ENCODE measurements at regions not wholly inside any gene's neighbourhood (a gene's known extent, or its start where the extent isn't known, plus 50 kb on each side); places are given as distances from the start of the nearest gene placed in this dataset.

DNA sequence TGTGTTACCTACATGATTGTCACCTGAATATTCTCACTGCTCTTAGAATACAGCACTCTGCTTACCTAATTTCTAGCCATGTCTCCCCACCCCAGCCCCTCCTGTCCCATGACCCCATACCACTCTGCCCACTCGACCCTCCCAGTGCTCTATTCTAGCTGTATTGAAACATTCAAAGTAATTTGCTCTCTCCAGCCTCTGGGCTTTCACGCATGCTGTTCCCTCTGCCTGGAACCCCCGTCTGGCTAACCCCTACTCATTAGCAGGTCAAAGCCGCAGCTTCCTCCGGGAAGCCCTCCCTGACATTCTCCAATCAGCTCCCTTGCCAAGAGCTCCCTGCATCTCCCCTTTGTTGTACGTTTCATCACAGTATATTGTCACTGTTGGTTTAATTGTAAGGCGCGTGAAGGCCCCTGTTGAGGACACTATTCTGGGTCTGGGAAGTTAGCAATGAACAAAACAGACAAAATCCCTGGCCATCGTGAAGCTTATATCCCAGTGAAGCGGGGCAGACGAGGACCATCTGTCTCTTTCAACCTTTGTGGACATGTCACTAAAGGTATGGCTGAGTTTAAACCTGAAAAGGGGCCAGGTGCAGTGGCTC lies 72.3 kb upstream of the LHX1 start:
- TF ChIP-seq POLR2A (IDR thresholded peaks at IDR 0.05) (no peak), CTCF (IDR thresholded peaks at IDR 0.05 in 4 of 5, conservative IDR thresholded peaks at IDR 0.05 in 1 of 5) (no peak)
